GM12873 (cell line): ENCODE measurements at regions not wholly inside any gene's neighbourhood (a gene's known extent, or its start where the extent isn't known, plus 50 kb on each side); places are given as distances from the start of the nearest gene placed in this dataset.

ENCODE experiments used
- CTCF ChIP-seq: IDR thresholded peaks from 2 replicates; pipeline ENCODE4 v1.5.1; 2012; ENCODE audit warnings: low read depth, mild to moderate bottlenecking, moderate library complexity, low read length, control low read depth; ENCODE audit not compliant: insufficient read depth; ENCODE audit errors: missing control alignments

- no peak for TF ChIP-seq CTCF
Measured at GRCh38 chr10:46216836-46217751, 69.7 kb upstream of the ANTXRL start.

GRCh38 chr10:46217752-46218453 is 68.9 kb upstream of the ANTXRL start:
- TF ChIP-seq CTCF: no peak

GRCh38 chr10:46218921-46219320 is 67.9 kb upstream of the ANTXRL start:
- no peak for TF ChIP-seq CTCF

- TF ChIP-seq CTCF: no peak
Measured at GRCh38 chr10:46220187-46220586, 66.6 kb upstream of the ANTXRL start.

GRCh38 chr10:46220872-46221538 is 65.8 kb upstream of the ANTXRL start:
- TF ChIP-seq CTCF: peak; percentile 8

GRCh38 chr10:46222364-46222935 is 64.3 kb upstream of the ANTXRL start:
- TF ChIP-seq CTCF: no peak
